Nephron progenitor cell (in vitro differentiated cells): ENCODE measurements at regions not wholly inside any gene's neighbourhood (a gene's known extent, or its start where the extent isn't known, plus 50 kb on each side); places are given as distances from the start of the nearest gene placed in this dataset.

ENCODE experiments used
- DNase-seq: peaks from one replicate; pipeline ENCODE4 v3.0.0; 2021
- H3K27ac Mint-ChIP-seq: 2 replicates; pipeline ENCODE4 v1.8.0; 2021; ENCODE audit warnings: mild to moderate bottlenecking, moderate library complexity, mixed read lengths
- H3K27me3 Mint-ChIP-seq: 2 replicates; pipeline ENCODE4 v1.8.0; 2021; ENCODE audit warnings: mild to moderate bottlenecking, low read depth, mixed read lengths; ENCODE audit not compliant: poor library complexity
- H3K36me3 Mint-ChIP-seq: 2 replicates; pipeline ENCODE4 v1.8.0; 2021; ENCODE audit warnings: low read depth, mixed read lengths
- H3K4me1 Mint-ChIP-seq: 2 replicates; pipeline ENCODE4 v1.8.0; 2021; ENCODE audit warnings: mixed read lengths
- H3K4me3 Mint-ChIP-seq: 2 replicates; pipeline ENCODE4 v1.8.0; 2021; ENCODE audit warnings: mild to moderate bottlenecking, moderate library complexity, mixed read lengths
- H3K9me3 Mint-ChIP-seq: 2 replicates; pipeline ENCODE4 v1.8.0; 2021; ENCODE audit warnings: mild to moderate bottlenecking, moderate library complexity, mixed read lengths
- CTCF ChIP-seq: fragments of 200-600 bp; sonication (generic); IDR thresholded peaks from 2 replicates; pipeline ENCODE4 v1.5.0; 2021; ENCODE audit warnings: antibody characterized with exemption

GRCh38 chrX:134738986-134739740, 57.8 kb downstream of the PABIR2 start:
- no peak for TF ChIP-seq CTCF
- no peak for DNase-seq
- peaks cover 47% of the 10 kb centered on the region for H3K4me1 Mint-ChIP-seq
- peaks cover 3% of the 10 kb centered on the region for H3K27me3 Mint-ChIP-seq
- H3K9me3 Mint-ChIP-seq: peaks cover 55% of the 10 kb centered on the region
- no peak overlapping the region for H3K4me3 Mint-ChIP-seq
- H3K27ac Mint-ChIP-seq: no peak overlapping the region
- H3K36me3 Mint-ChIP-seq: no peaks in the 10 kb centered on the region

GRCh38 chrX:134738445-134738844, 58.6 kb downstream of the PABIR2 start:
- TF ChIP-seq CTCF: no peak
- H3K27me3 Mint-ChIP-seq: peaks cover 3% of the 10 kb centered on the region
- no peaks in the 10 kb centered on the region for H3K36me3 Mint-ChIP-seq
- no peak for DNase-seq
- peaks cover 54% of the 10 kb centered on the region for H3K4me1 Mint-ChIP-seq
- no peak overlapping the region for H3K4me3 Mint-ChIP-seq
- no peak overlapping the region for H3K27ac Mint-ChIP-seq
- peaks cover 58% of the 10 kb centered on the region for H3K9me3 Mint-ChIP-seq

- Mint-ChIP-seq H3K4me1 (peaks cover 60% of the 10 kb centered on the region), H3K36me3 (no peaks in the 10 kb centered on the region), H3K4me3 (no peak overlapping the region), H3K27me3 (peaks cover 3% of the 10 kb centered on the region), H3K27ac (peak overlapping the region; percentile 66), H3K9me3 (peaks cover 62% of the 10 kb centered on the region)
- no peak for DNase-seq
- no peak for TF ChIP-seq CTCF
Observed at GRCh38 chrX:134737721-134738369, 59.2 kb downstream of the PABIR2 start.

GRCh38 chrX:134737061-134737460, 59.9 kb downstream of the PABIR2 start:
- Mint-ChIP-seq H3K4me3 (no peak overlapping the region), H3K9me3 (peaks cover 63% of the 10 kb centered on the region), H3K36me3 (no peaks in the 10 kb centered on the region), H3K4me1 (peaks cover 64% of the 10 kb centered on the region), H3K27me3 (peaks cover 3% of the 10 kb centered on the region), H3K27ac (no peak overlapping the region)
- TF ChIP-seq CTCF: no peak
- no peak for DNase-seq

GRCh38 chrX:134736356-134736755, 60.6 kb downstream of the PABIR2 start:
- H3K4me3 Mint-ChIP-seq: no peak overlapping the region
- peaks cover 59% of the 10 kb centered on the region for H3K4me1 Mint-ChIP-seq
- H3K36me3 Mint-ChIP-seq: no peaks in the 10 kb centered on the region
- peaks cover 65% of the 10 kb centered on the region for H3K9me3 Mint-ChIP-seq
- no peak for DNase-seq
- peaks cover 3% of the 10 kb centered on the region for H3K27me3 Mint-ChIP-seq
- H3K27ac Mint-ChIP-seq: no peak overlapping the region
- no peak for TF ChIP-seq CTCF

GRCh38 chrX:134735015-134735414, 62.0 kb downstream of the PABIR2 start:
- DNase-seq: no peak
- no peak overlapping the region for H3K4me3 Mint-ChIP-seq
- H3K9me3 Mint-ChIP-seq: peaks cover 57% of the 10 kb centered on the region
- TF ChIP-seq CTCF: no peak
- H3K36me3 Mint-ChIP-seq: no peaks in the 10 kb centered on the region
- H3K27ac Mint-ChIP-seq: no peak overlapping the region
- H3K27me3 Mint-ChIP-seq: peaks cover 3% of the 10 kb centered on the region
- peaks cover 57% of the 10 kb centered on the region for H3K4me1 Mint-ChIP-seq
